ENCODE measurements at regions not wholly inside any gene's neighbourhood (a gene's known extent, or its start where the extent isn't known, plus 50 kb on each side); places are given as distances from the start of the nearest gene placed in this dataset.
"Not testable (repeated sequence)": the region's sequence is repeated elsewhere in the genome, so short reads cannot be mapped to it uniquely, and the experiment has no call there.

DNA sequence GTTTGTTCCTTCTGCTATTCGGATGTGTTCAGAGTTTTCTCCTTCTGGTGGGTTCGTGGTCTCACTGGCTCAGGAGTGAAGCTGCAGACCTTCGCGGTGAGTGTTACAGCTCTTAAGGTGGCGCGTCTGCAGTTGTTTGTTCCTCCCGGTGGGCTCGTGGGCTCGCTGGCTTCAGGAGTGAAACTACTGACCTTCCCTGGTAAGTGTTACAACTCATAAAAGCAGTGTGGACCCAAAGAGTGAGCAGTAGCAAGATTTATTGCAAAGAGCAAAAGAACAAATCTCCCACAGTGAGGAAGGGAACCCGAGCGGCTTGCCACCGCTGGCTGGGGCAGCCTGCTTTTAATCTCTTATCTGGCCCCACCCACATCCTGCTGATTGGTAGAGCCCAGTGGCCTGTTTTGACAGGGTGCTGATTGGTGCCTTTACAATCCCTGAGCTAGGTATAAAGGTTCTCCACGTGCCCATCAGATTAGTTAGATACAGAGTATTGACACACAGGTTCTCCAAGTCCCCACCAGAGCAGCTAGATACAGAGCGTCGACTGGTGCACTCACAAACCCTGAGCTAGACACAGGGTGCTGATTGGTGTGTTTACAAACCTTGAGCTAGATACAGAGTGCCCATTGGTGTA, 160.7 kb downstream of the NR2F2 start:
- H3K4me3 ChIP-seq; H3K27ac ChIP-seq; H3K4me1 ChIP-seq (replicated peaks in 1 of 2); ATAC-seq (replicated peaks in 6 of 8); in situ Hi-C loops (cut with MboI; ENCODE audit: low pct_unique_long_range_greater_than_20kb in 2 of 9, low sequenced_read_pairs in 9 of 9, unreplicated experiment in 9 of 9): not testable (repeated sequence)
- WGBS, 10 experiments: 0 to 96% (median 77%) methylated on average over 1 to 11 of the region's 15 CpGs; no CpG with 5 or more reads in 1 of the 10 experiments

DNA sequence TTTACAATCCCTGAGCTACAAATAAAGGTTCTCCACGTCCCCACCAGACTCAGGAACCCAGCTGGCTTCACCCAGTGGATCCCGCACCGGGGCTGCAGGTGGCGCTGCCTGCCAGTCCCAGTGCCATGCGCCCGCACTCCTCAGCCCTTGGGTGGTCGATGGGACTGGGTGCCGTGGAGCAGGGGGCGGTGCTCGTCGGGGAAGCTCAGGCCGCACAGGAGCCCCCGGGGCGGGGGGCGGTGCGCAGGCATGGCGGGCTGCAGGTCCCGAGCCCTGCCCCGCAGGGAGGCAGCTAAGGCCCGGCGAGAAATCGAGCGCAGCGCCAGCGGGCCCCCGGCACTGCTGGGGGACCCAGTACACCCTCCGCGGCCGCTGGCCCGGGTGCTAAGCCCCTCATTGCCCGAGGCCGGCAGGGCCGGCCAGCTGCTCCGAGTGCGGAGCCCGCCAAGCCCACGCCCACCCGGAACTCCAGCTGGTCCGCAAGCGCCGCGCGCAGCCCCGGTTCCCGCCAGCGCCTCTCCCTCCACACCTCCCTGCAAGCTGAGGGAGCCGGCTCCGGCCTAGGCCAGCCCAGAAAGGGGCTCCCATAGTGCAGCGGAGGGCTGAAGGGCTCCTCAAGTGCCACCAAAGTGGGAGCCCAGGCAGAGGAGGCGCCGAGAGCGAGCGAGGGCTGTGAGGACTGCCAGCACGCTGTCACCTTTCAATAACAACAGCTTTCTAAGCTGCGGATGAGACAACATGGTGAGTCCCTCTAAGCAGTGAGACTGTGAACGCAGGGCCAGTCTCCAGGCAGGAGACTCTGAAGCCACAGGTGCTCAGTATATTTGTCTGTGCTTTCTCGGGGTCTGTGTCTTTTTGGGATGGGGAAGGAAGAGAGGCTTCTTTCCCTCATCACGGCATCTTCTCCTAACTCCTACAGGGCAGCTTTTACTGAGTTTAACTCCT, 161.5 kb downstream of the NR2F2 start:
- H3K4me1 ChIP-seq (replicated peaks in 1 of 2); H3K4me3 ChIP-seq; H3K27ac ChIP-seq; in situ Hi-C loops (cut with MboI; ENCODE audit: low pct_unique_long_range_greater_than_20kb in 2 of 9, low sequenced_read_pairs in 9 of 9, unreplicated experiment in 9 of 9): not testable (repeated sequence)
- 40 to 100% (median 86%) methylated on average over 1 to 7 of the region's 58 CpGs; no CpG with 5 or more reads in 5 of the 10 experiments for WGBS, 10 experiments
- ATAC-seq (replicated peaks in 6 of 8): peak in 1 of 8 experiments; percentile 88

DNA sequence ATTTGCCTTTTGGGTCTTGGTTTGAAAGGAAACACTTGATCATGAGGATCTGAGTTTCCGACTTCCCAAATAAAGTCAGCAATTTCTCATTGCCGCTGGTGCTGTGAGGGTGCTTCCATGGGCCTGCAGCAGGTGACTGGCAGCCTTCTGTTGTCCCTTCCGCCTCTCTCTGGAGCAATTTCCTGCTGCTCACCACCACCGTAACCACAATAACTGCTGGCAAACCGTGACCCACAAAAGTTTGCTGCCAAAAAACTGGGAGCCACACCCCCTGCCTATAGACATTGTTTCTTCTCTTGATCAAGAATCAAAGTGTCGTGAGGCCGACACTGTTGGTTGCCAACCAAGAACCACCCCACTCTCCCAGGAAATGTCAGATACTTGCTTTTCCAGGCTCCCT, 164.0 kb downstream of the NR2F2 start:
- WGBS, 10 experiments: 0 to 92% (median 60%) methylated on average over 1 to 6 of the region's 7 CpGs; no CpG with 5 or more reads in 1 of the 10 experiments
- Histone ChIP-seq H3K4me1 (replicated peaks in 1 of 2) (no peaks in the 10 kb centered on the region), H3K4me3 (no peak overlapping the region), H3K27ac (no peak overlapping the region)
- in situ Hi-C loops (cut with MboI; ENCODE audit: low pct_unique_long_range_greater_than_20kb in 2 of 9, low sequenced_read_pairs in 9 of 9, unreplicated experiment in 9 of 9): no loop called here
- no peak for ATAC-seq (replicated peaks in 6 of 8)

DNA sequence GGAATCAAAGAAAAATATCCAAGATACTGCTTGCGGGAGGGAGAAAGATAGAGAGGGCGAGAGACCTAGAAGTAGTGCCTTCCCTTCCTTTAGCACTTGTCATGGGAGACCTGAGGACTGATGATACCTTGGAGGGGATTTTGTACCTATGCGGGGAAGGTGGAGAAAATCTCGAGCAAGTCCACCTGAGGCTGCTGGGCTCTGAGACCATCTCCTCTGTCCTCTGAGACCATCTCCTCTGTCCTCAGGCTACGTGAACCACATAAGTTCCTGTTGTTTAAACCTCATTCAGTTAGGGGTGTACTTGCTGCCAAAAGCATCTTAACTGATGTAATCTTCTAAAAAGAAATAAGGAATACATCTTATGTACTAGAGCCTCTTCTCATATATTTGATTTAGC, 164.9 kb downstream of the NR2F2 start:
- ATAC-seq (replicated peaks in 6 of 8): no peak
- WGBS, 10 experiments: 44 to 100% (median 82%) methylated on average over 1 to 5 of the region's 5 CpGs; no CpG with 5 or more reads in 3 of the 10 experiments
- Histone ChIP-seq H3K4me1 (replicated peaks in 1 of 2) (no peaks in the 10 kb centered on the region), H3K27ac (no peak overlapping the region), H3K4me3 (no peak overlapping the region)
- in situ Hi-C loops (cut with MboI; ENCODE audit: low pct_unique_long_range_greater_than_20kb in 2 of 9, low sequenced_read_pairs in 9 of 9, unreplicated experiment in 9 of 9): no loop called here

DNA sequence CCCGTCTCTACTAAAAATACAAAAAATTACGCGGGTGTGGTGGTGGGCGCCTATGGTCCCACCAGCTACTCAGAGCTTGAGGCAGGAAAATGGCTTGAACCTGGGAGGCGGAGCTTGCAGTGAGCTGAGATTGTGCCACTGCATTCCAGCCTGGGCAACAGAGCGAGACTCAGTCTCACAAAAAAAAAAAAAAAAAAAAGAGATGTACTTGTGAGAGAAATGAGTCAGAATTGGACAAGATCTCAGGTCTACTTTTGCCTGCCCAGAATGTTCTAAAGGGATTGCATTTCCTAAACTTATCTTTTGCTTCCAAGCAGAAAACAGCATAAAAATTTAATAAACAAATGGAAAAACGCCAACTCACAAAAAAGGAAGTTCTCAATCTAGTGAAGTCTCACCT, 167.5 kb downstream of the NR2F2 start:
- no peak overlapping the region for H3K27ac ChIP-seq

DNA sequence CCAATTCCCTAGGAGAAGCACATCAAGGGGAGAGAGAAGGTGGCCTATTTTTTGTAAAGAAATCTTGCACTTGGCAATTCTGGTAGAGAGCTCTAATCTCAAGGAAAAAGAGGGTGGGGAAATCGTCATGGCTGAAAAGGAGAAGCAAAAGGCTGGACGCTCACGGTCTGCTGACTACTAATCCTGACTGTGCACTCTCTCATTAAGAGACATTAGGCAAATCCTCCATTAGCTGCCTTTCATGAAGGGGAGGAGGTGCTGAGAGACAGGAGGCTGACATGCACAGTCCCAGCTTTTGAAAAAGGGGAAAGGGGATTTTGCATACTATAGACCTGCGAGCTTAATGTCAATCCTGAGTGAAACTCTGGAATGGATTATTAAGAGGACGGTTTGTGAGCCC, 170.0 kb downstream of the NR2F2 start:
- in situ Hi-C loops (cut with MboI; ENCODE audit: low pct_unique_long_range_greater_than_20kb in 2 of 9, low sequenced_read_pairs in 9 of 9, unreplicated experiment in 9 of 9): no loop called here
- Histone ChIP-seq H3K4me3 (no peak overlapping the region), H3K27ac (no peak overlapping the region), H3K4me1 (replicated peaks in 1 of 2) (no peaks in the 10 kb centered on the region)
- 0 to 100% (median 63%) methylated on average over 1 to 5 of the region's 5 CpGs; no CpG with 5 or more reads in 2 of the 10 experiments for WGBS, 10 experiments
- peak in 3 of 8 experiments; percentile 21 to 69 (median 54) for ATAC-seq (replicated peaks in 6 of 8)

More for the DNA sequence above, 167.5 kb downstream of the NR2F2 start:
- WGBS, 10 experiments: 0 to 100% (median 42%) methylated on average over 1 to 5 of the region's 7 CpGs
- H3K4me3 ChIP-seq: no peak overlapping the region
- no peak for ATAC-seq (replicated peaks in 6 of 8)
- no peaks in the 10 kb centered on the region for H3K4me1 ChIP-seq (replicated peaks in 1 of 2)
- in situ Hi-C loops (cut with MboI; ENCODE audit: low pct_unique_long_range_greater_than_20kb in 2 of 9, low sequenced_read_pairs in 9 of 9, unreplicated experiment in 9 of 9): no loop called here

DNA sequence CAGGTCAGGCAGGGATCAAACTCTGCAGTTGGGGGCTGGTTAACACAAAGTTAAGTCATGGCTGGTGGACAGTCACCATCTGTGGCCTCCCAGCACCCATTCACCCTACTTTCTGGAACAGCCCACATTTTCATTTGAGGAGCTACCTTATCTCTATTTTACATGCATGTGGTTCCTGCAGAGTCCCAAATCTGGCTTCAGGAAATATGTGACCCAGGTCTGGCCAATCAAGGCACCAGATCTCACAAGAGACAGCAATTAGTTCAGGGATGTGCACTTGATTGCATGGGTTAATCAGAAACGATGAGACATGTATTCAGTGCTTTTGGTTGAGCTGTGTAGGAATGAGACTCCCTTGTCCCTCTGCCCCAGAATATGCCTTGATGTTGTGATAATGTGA, 170.9 kb downstream of the NR2F2 start:
- ATAC-seq (replicated peaks in 6 of 8): no peak

DNA sequence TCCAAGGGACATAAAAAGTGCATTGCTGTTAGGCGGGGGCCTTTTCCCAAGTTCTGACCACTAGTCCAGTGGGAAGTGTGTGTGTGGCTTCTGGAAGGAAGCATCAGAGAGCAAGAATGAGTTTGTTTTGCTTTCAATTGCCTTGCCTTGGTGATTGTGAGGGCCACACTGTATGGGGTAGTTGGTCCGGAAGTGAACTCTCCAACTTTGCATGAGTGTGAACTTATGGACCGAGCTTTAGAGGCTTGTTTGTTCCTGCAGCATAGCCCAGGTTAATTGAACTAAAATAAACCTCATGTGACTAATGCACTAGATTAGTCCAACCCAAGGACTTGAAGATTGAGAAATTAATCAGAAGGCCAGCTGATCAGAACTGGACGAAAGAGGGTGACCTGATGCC, 171.7 kb downstream of the NR2F2 start:
- in situ Hi-C loops (cut with MboI; ENCODE audit: low pct_unique_long_range_greater_than_20kb in 2 of 9, low sequenced_read_pairs in 9 of 9, unreplicated experiment in 9 of 9): no loop called here
- 0 to 100% (median 85%) methylated on average over 1 to 4 of the region's 4 CpGs; no CpG with 5 or more reads in 2 of the 10 experiments for WGBS, 10 experiments
- no peak for ATAC-seq (replicated peaks in 6 of 8)
- H3K4me3 ChIP-seq: no peak overlapping the region
- H3K4me1 ChIP-seq (replicated peaks in 1 of 2): no peaks in the 10 kb centered on the region
- no peak overlapping the region for H3K27ac ChIP-seq

More for the DNA sequence above, 170.9 kb downstream of the NR2F2 start:
- H3K4me3 ChIP-seq: no peak overlapping the region
- H3K27ac ChIP-seq: no peak overlapping the region
- in situ Hi-C loops (cut with MboI; ENCODE audit: low pct_unique_long_range_greater_than_20kb in 2 of 9, low sequenced_read_pairs in 9 of 9, unreplicated experiment in 9 of 9): no loop called here
- H3K4me1 ChIP-seq (replicated peaks in 1 of 2): no peaks in the 10 kb centered on the region
- WGBS, 10 experiments: 20 to 100% (median 80%) methylated on average over 1 of the region's 1 CpG; no CpG with 5 or more reads in 7 of the 10 experiments

DNA sequence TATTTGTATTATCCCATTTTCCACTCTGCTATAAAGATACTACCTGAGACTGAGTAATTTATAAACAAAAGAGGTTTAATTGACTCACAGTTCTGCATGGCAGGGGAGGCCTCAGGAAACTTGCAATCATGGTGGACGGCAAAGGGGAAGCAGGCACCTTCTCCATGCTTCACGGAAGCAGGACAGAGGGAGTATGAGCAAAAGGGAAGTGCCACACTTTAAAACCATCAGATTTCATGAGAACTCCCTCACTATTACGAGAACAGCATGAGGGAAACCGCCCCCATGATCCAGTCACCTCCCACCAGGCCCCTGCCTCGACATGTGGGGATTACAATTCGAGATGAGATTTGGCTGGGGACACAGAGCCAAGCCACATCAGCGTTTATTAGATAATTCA, 172.8 kb downstream of the NR2F2 start:
- in situ Hi-C loops (cut with MboI; ENCODE audit: low pct_unique_long_range_greater_than_20kb in 2 of 9, low sequenced_read_pairs in 9 of 9, unreplicated experiment in 9 of 9): no loop called here
- Histone ChIP-seq H3K4me1 (replicated peaks in 1 of 2) (no peaks in the 10 kb centered on the region), H3K4me3 (no peak overlapping the region), H3K27ac (no peak overlapping the region)
- no peak for ATAC-seq (replicated peaks in 6 of 8)
- WGBS, 10 experiments: 0 to 100% (median 85%) methylated on average over 1 to 7 of the region's 7 CpGs; no CpG with 5 or more reads in 2 of the 10 experiments

DNA sequence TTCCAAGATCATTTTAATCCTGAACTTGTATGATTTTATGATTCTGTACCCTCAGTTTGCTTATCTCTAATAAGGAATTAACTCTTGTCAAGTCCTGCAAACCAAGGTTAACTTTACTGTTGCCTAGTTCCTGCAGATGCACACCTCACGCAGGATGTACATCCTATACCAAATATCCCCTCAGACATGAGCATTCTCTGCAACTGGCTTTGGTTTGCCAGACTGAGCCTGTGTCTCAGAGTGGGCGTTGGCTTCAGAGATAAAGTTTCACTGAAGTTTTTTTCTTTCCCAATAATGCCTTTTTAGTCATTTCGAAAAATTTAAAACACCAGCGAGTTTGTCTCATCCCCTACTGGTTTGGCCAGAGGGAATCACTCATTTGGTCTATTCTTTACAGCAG, 173.9 kb downstream of the NR2F2 start:
- in situ Hi-C loops (cut with MboI; ENCODE audit: low pct_unique_long_range_greater_than_20kb in 2 of 9, low sequenced_read_pairs in 9 of 9, unreplicated experiment in 9 of 9): no loop called here
- 0 to 100% (median 63%) methylated on average over 1 to 4 of the region's 4 CpGs; no CpG with 5 or more reads in 2 of the 10 experiments for WGBS, 10 experiments
- ATAC-seq (replicated peaks in 6 of 8): no peak

DNA sequence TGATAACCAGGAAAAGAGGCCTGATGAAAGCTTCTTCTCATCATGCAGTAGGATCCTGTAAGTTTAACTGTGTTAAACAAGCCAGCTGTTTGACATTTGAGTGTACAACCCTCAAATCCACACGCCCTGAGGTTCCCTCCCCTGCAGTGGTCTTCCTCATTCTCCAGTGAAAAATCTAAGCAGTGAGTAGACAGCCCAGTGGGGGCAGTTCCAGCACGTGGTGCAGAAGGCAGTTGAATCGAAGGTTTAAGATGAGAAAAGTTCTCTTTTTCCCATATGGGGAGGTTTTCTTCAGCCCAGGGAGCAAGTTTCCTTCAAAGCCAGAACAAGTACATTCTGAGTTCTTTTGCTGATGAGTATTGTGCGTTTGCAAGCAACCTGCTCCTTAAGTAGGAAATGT, 174.5 kb downstream of the NR2F2 start:
- 0 to 100% (median 72%) methylated on average over 1 to 4 of the region's 4 CpGs; no CpG with 5 or more reads in 3 of the 10 experiments for WGBS, 10 experiments
- in situ Hi-C loops (cut with MboI; ENCODE audit: low pct_unique_long_range_greater_than_20kb in 2 of 9, low sequenced_read_pairs in 9 of 9, unreplicated experiment in 9 of 9): no loop called here
- no peak for ATAC-seq (replicated peaks in 6 of 8)
- no peak overlapping the region for H3K4me3 ChIP-seq
- no peaks in the 10 kb centered on the region for H3K4me1 ChIP-seq (replicated peaks in 1 of 2)
- H3K27ac ChIP-seq: no peak overlapping the region

More for the DNA sequence above, 173.9 kb downstream of the NR2F2 start:
- Histone ChIP-seq H3K4me1 (replicated peaks in 1 of 2) (no peaks in the 10 kb centered on the region), H3K27ac (no peak overlapping the region), H3K4me3 (no peak overlapping the region)

DNA sequence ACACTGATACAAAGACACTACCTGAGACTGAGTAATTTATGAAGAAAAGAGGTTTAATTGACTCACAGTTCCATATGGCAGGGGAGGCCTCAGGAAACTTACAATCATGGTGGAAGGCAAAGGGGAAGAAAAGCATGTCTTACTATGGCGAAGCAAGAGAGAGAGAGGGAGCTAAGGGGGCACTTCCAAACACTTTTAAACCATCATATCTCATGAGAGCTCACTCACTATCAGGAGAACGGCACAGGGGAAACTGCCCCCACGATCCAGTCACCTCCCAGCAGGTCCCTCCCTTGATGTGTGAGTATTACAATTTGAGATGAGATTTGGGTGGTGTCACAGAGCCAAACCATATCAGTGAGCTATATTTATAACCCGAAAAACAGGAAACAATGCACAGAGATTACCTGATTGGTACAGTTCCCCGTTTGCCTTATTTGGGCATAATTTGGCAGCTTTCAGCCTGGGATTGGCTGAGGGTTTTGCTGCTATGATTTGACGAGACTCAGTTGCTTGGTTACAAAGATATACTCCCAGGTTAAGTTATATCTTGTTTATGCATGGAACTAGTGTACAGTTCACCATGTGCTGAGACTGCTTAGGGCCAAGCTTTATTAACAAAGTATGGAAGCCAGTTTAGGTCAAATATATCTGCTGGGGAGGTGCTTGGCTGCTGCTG, 184.2 kb downstream of the NR2F2 start:
- WGBS, 10 experiments: 6 to 95% (median 51%) methylated on average over 1 to 5 of the region's 6 CpGs; no CpG with 5 or more reads in 2 of the 10 experiments
- no peak overlapping the region for H3K4me3 ChIP-seq
- in situ Hi-C loops (cut with MboI; ENCODE audit: low pct_unique_long_range_greater_than_20kb in 2 of 9, low sequenced_read_pairs in 9 of 9, unreplicated experiment in 9 of 9): no loop called here
- no peaks in the 10 kb centered on the region for H3K4me1 ChIP-seq (replicated peaks in 1 of 2)
- no peak overlapping the region for H3K27ac ChIP-seq
- peak in 2 of 8 experiments; percentile 56 to 75 for ATAC-seq (replicated peaks in 6 of 8)

DNA sequence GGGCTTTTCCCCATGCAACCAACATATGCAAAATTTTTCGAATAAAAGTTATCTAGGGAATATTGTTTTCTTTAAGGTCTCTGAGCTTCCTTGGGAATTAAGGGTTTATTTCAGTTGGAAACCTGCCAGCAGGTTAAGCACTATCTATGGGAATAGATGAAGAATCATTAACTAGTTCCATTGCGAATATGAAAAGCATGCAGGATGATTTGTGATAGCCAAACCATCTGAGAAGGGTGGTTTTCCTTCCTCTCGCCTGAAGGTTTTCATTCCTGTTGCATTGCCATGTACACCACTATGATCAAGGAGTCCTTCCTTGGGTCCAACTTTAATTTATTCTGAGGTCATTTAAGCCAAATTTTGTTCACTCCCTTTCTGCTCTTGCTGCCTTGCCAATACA, 184.9 kb downstream of the NR2F2 start:
- 20 to 93% (median 79%) methylated on average over 1 to 3 of the region's 3 CpGs; no CpG with 5 or more reads in 1 of the 10 experiments for WGBS, 10 experiments
- in situ Hi-C loops (cut with MboI; ENCODE audit: low pct_unique_long_range_greater_than_20kb in 2 of 9, low sequenced_read_pairs in 9 of 9, unreplicated experiment in 9 of 9): no loop called here
- Histone ChIP-seq H3K4me1 (replicated peaks in 1 of 2) (no peaks in the 10 kb centered on the region), H3K4me3 (no peak overlapping the region), H3K27ac (no peak overlapping the region)
- no peak for ATAC-seq (replicated peaks in 6 of 8)

Measured in motor neuron (in vitro differentiated cells).